ENCODE measurements at regions not wholly inside any gene's neighbourhood (a gene's known extent, or its start where the extent isn't known, plus 50 kb on each side); places are given as distances from the start of the nearest gene placed in this dataset.

GRCh38 chr14:98477935-98478334 is 794.1 kb downstream of the BCL11B start:
- TF ChIP-seq CTCF (IDR thresholded peaks at IDR 0.05) (no peak), POLR2A (IDR thresholded peaks at IDR 0.05) (no peak), POLR2AphosphoS5 (IDR thresholded peaks at IDR 0.05) (no peak)
